ENCODE measurements at regions not wholly inside any gene's neighbourhood (a gene's known extent, or its start where the extent isn't known, plus 50 kb on each side); places are given as distances from the start of the nearest gene placed in this dataset.

DNA sequence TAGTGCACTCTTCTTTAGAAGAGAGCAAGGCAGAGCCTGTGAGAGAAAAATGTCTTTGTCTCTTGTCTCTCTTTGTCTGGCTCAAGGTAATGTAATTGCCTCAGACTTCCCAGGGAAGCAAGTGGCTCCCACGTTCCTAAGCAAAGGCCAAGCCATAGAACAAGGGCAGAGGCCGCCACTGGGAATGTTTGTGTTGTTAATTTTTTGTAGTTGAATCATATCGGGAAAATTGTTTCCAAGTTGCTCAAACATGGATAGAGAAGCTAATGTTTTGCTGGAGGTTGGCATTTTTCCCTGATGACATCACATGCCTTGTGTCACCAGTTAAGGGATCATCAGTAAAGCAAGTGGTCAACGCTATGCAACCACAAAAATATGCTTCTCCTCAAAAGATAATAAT is 211.5 kb upstream of the FOXA2 start:
- no peak for DNase-seq

DNA sequence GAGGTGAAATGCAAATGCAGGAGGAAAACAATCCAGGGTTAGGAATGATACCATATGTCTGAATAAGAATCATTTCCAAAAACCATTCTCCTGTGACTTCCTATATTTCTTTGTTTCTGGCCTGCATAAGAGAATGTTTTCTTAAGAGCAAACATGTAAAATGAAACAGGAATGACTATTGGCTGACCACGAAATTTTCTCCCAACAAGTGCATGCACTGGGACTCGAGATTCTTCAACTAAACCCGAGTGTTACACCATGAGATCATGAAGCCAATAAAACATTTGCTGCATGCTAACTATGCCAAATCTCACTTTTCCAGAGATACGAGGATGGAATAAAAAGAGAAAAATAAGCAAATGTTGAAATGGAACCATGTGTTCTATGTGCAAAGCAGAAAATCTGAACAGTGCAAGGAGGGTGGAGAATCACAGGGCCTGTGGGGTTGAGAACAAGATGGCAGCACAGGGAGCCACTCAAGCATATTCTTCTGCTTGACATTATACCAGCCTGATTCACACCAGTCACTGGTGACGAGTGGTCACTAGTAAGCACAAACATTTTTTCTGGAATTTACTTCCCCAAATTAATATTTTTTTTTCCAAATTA is 212.2 kb upstream of the FOXA2 start:
- no peak for DNase-seq

DNA sequence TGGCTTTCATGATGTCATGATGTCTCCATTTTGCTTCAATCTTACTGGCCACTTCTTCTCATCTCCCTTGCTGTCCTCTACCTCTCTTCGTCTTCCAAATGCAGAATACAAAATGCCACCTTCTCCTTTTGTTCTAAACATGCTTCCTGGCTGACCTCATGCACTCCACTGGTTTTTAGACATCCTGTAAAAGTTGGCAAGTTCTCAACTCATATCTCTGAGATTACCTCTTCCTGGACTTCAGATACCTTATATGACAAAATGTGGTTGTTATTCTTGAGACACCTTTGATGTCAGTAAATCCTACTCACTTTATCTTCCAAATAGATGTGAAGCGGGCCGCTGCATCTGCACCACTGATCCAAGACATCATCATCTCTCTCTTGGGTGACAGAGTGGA is 212.7 kb upstream of the FOXA2 start:
- DNase-seq, result no peak

- DNase-seq, result no peak
These were observed 215.3 kb upstream of the FOXA2 start for GRCh38 chr20:22799687-22800086.

GRCh38 chr20:22800129-22800528 is 215.8 kb upstream of the FOXA2 start:
- DNase-seq, result no peak

DNA sequence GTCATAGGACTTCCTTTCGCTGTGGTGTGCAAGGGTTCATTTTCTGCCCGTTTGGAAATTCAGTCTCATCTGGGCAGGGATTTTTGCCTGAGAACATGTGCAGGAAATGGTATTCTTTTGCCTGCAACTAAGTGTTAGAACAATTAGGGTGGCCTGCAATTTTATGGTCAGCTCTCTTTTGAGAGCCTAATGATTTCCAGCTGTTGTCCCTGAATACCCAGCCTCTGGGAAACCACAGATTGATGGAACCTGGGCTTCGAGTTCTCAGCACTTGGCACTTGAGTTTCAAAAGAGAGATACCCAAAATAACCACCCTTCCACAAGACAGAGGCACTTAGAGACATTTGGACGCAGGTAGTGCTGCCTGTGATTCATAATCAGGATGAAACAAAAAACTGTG is 217.2 kb upstream of the FOXA2 start:
- no peak for DNase-seq

GRCh38 chr20:22802296-22802695 is 217.9 kb upstream of the FOXA2 start:
- DNase-seq, result no peak

DNA sequence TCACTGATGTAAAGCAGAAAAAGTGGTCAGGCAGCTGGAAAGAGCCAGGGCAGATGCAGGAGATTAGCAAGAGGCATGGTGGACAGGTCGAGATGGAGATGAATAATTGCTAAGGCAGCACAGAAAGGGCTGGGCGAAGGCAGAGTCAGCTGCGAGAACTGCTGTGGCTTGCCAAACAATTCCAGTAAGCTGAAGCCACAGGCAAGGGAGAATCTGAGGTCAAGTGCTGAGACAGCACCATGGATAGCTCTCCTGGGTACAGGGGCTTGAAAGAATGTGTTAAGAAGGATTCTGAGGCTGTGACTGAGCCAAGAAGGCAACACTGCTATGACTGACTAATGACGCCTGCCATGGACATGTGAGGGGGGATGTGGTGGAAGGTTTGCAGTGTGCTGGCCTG is 220.8 kb upstream of the FOXA2 start:
- no peak for DNase-seq

GRCh38 chr20:22805996-22806395 is 221.6 kb upstream of the FOXA2 start:
- no peak for DNase-seq

DNA sequence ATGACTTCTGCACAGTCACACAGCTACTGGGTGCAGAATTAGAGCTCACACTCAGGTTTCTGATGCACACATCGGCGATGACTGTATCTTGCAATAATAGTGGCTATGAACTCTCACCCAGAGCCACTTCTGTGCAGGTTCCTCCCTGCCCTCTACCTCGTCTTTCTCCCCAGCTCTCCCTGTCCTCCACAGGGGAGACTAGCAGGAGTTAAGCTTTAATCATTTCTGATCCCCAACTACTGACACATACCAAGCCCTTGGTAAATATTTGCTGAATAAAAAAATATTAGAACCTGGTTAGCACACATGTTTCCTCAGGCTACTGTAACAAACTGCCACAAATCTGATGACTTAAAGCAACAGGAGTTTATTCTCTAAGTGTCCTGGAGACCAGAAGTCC is 222.7 kb upstream of the FOXA2 start:
- no peak for DNase-seq

- DNase-seq, result no peak
These were observed 223.4 kb upstream of the FOXA2 start for GRCh38 chr20:22807646-22808244.

GRCh38 chr20:22808628-22809027 is 224.3 kb upstream of the FOXA2 start:
- DNase-seq, result no peak

- DNase-seq, result no peak
These were observed 225.1 kb upstream of the SSTR4 start for GRCh38 chr20:22810030-22810429.

DNA sequence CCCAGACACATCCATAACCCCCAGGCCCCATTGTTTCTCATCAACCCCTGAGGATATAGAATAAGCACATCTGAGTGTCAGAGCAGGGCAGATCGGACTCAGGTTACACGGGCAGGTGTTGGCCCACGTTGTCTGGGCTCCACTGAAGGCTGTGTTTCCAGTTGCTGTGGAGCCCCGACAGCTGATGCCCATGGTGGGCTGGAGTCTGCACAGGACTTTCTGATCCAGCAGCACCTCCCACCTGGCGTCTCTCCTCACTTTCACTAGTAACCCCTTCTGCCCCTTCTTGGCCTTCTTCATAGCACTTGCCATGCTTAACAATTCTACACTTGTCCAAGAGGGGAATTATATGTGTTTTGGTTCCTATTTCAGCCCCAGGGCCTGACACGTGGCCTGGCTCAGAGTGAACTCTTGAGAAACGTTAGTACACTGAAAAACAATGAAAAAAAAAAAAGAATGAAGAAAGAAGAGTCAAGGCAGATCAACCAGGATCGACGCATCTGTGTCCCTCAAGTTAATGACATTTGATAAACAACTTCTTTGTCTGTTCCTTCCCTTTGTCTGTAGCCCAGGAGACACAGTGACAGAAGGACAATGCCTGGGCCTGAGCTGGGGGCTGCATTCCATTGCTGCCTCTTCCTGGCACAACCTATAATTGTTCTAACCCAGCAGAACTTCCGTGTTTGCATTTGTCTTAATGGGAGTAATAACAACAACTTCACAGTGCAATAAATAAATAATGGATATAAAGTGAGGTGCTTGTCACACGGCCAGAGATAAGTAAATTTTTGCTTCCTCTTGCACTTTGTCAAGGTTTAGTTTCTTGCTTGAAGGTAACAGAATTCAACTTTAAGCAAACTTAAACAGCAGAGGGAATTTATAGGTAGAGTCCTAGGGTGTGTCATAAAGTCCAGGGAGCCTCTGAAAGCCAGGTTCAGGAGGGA is 224.2 kb upstream of the SSTR4 start:
- no peak for DNase-seq

GRCh38 chr20:22814471-22815205 is 220.5 kb upstream of the SSTR4 start:
- DNase-seq, result no peak

DNA sequence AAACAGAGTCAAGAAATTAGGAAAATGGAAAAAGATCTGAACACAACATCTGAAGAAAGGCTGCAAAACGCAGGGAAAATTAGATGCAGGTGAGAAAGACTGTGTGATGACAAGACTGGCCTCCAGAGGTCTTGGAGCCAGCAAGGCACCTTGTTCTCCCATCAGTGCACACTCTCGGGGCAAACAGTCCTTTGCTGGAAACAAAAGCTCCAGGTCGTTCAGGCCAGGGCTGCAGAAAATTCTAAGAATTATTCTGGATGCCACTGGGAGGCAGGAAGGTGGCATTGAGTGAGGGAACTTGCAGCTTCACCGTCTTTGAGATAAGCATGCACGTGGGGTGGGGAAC is 219.9 kb upstream of the SSTR4 start:
- DNase-seq, result no peak

DNA sequence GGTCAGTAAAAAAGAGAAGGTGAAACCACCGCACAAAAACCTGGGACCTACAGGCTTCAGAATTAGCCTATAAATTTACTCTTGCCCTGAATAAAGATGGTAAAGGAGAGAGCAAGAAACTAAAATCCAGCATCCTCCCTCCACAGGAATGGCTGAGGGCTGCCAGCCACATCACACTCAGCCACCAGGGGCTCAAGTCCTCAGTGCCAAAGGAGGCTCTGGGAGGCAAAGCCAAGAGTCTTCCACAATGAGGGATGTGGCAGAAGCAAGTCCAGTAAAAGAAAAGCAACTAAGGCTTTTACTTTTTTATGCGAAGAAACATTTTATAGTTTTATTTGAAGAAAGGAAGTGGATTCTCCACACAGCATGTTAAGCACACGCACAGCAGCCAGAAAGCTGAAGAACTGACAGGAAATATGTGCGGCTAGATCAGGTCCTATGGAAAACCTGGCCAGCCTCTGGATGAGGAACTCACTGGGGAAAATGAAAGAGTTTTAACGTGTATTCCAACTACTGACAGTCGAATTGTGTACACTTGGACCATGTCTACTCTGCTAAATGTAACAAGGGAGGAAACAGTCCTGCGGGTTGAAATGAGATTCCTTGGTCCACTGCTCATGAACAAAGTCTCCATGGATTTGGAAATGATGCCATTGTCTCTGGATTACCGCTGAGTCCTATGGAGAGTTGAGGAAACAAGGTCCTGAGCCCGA is 219.4 kb upstream of the SSTR4 start:
- DNase-seq, result no peak

- DNase-seq, result no peak
These were observed 216.5 kb upstream of the SSTR4 start for GRCh38 chr20:22818636-22819035.

GRCh38 chr20:22819112-22819511 is 216.0 kb upstream of the SSTR4 start:
- DNase-seq, result no peak

- no peak for DNase-seq
These were observed 215.3 kb upstream of the SSTR4 start for GRCh38 chr20:22819784-22820183.

GRCh38 chr20:22821081-22821727 is 213.9 kb upstream of the SSTR4 start:
- DNase-seq, result no peak

GRCh38 chr20:22821796-22822195 is 213.3 kb upstream of the SSTR4 start:
- DNase-seq, result no peak
